GM19023 (cell line): ENCODE measurements at regions not wholly inside any gene's neighbourhood (a gene's known extent, or its start where the extent isn't known, plus 50 kb on each side); places are given as distances from the start of the nearest gene placed in this dataset.
"Not testable (repeated sequence)": the region's sequence is repeated elsewhere in the genome, so short reads cannot be mapped to it uniquely, and the experiment has no call there.

Experiments
- ATAC-seq: cut with Tn5 transposase; IDR thresholded peaks from one replicate; pipeline ENCODE4 v1.9.1; 2021; ENCODE audit warnings: mild to moderate bottlenecking, moderate library complexity; ENCODE audit not compliant: unreplicated experiment

DNA sequence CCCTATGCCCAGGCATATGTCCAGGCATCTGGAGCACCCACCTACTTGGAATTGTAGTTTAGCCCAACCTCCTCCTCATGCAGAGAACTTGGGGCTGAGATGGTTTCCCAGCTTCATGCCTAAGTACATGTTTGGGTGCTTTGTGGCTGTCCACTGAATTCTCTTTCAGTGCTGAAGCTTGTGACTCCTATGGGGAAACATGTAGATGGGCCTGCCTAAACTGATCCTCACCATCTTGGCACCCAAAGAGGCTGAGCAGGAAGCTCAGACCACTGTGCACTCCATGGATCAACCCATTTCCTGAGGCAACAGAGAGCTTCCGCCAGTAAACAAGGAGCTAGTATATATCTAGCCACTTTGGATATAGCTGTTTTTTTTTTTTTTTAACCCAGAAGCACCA is 2733.7 kb downstream of the PCDH7 start:
- no peak for ATAC-seq

DNA sequence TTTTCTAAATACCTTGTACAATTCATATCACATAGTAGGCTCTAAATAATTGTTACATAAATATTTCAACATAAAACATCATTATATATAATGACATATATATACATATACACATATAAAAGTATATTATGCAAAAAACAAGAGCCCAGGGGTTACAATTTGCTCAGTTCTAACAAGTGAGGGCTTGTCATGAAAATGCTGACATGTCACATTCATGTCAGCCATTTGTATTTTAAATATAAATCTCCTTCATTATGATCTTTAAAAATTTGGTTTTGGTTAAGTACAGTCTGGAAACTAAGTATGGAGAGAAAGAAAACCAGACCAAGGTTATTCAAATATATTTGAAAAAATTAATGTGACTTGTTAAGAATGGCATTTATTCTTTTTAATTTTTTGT is 2745.4 kb downstream of the PCDH7 start:
- no peak for ATAC-seq

DNA sequence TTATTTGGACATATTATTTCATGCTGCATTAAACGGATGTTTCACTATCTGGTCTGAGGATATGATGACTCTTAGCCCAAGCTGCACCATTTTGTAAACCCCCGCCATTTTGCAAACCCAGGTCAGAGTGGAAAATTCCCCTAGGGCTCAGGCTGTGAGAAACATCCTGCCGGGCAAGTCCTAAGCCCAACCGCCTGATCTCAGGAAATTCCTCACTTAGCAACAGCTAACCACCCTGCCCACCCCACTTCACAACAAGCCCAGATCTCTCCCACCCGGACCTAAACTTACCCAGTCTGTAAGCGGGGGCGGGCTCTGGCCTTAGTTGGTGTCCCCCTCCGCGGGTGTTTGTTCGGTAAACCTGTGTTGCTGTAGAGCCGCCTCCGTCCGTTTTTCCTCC is 2747.1 kb downstream of the PCDH7 start:
- ATAC-seq: no peak

DNA sequence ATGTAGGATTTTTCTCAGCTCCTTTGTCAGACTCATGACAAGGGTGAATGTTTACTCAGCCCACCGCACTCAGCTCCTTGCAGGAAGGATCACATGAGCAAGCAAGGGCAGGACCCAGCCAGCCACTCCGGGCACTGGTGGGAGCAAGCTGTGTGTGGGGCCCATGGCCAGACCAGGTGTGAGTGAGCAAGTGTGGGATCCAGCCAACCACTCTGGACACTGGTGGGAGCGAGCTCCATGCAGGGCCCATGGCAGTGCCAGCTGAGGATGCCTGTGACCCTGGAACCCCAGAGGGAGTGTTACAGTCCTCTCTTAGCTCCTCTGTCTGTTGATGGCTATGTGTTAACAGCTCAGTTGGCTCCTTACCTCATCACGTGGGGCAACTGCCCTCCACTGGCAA is 2750.6 kb downstream of the PCDH7 start:
- ATAC-seq: no peak

DNA sequence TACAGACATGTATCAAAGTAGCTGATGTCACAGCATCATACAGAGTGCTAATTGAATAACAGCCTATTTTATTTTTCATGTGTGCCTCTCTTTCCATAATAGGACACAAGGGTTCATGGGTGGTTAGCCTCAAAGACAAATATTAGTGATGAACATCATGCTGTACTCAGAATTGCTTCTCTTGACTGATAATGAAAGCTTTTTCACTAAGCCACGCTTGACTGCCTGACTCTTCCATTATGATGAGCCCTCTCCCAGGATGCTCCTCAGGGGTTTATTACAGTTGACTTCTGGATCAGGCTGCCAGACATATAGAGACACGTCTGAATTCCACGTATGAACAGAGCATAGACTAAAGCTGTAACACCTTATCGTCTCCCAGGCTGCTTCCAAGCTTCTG is 2757.5 kb downstream of the PCDH7 start:
- no peak for ATAC-seq

DNA sequence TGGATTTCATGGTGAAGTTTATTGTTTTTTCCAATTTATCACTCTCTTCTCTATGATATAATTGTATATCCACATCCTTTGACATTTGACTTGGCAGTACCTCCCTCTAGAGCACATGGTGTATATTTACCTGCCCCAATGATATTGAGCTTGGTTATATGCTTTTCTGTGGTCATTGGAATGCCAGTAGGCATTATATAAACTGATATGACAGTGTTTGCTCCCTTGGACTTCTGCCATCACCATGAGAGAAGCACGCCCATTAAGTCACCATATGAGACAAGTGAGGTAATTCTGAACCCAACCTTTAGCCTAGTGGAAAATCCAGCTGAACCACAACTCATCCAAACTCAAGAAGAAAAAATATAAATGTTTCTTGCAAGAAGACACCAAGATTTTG is 2761.5 kb downstream of the ARAP2 start:
- ATAC-seq: no peak

DNA sequence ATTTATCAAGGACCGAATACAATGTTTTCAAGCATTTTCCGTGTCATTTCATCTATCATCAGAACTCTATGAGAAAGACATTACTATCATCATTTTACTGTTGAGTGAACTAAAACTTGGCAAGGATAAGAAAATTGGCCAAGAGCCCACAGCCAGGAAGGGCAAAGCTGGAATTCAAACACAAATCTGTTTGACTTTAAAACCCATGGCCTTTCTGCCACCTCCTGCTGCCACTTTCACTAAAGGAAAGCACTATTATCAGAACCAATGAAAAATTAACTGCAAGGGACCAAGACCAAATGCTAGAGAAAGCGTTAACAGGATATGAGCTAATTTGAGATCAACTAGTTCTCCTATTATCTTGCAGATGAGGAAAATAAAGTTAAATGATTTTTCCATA is 2759.2 kb downstream of the ARAP2 start:
- ATAC-seq: no peak

DNA sequence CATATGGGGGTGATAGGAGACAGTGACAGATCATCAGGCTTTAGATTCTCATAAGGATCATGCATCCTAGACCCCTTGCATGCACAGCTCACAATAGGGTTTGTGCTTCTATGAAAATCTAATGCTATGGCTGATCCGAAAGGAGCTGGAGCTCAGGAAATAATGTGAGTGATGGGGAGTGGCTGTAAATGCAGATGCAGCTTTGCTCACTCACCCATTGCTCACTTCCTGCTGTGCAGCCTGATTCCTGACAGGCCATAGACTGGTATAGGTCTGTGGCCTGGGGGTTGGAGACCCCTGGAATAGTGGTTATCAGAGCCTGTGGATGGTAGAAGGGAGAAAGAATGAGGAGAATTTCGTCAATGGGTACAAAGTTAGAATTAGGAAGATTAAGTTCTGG is 2751.1 kb downstream of the ARAP2 start:
- no peak for ATAC-seq

DNA sequence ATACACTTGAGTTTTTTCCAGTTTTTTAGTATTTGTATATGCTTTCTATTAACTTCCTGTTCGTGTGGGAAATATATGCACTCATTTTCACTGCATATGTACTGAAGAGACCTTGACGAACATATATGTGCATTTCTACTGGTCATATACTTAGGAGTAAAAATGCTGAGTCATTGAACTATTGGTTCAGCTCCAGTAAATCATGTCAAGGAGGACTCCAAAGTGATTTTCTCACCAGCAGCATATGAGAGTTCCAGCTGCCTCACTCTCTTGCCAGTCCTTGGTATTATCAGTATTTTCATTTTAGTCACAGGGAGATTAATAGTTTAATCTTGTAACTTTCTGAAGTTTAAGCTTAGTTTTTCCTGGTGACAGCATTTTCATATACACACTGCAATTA is 2750.2 kb downstream of the ARAP2 start:
- ATAC-seq: no peak

DNA sequence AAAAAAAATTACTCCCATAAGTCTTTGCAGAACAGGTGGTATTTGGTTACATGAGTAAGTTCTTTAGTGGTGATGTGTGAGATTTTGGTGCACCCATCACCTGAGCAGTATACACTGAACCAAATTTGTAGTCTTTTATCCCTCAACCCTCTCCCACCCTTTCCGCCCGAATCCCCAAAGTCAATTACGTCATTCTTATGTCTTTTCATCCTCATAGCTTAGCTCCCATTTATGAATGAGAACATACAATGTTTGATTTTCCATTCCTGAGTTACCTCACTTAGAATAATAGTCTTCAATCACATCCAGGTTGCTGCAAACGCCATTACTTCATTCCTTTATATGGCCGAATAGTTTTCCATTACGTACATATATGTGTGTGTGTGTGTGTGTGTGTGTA is 2742.7 kb downstream of the ARAP2 start:
- not testable (repeated sequence) for ATAC-seq

DNA sequence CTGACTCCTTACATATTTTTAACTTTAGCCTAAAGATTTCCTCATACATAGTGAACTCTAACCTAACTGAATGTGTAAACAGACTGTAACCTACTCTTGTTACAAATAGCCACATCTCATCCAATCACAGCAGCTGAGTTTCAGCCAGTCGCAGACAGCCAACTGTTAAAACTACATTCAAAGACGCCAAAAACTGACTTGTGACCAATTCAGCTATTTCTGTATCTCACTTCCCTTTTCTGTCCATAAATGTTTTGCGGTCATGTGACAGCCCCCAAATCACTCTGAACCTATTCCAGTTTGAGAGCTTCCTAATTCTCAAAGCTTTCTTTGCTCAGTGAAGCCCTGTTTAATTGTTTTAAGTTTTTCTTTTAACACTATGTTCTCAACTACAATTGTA is 2731.9 kb downstream of the ARAP2 start:
- ATAC-seq: no peak

DNA sequence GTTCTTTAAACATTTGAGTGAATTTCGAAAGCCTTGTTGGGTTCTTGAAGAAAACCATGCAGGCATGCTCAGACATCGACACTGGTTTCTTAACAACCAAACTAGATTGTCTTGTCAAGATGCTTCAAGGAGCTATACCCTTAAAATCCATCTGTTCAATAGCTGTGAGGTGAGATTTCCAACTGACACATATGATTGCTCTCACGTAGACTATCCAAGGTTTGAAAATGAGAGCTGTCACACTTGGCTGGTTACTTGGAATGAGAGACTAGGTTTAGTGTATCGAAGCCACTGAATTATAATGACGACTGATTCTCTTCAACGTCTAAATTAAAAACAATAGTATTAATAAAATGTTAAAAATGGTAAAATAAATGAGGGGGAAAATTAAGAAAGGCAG is 2725.5 kb downstream of the ARAP2 start:
- ATAC-seq: no peak

DNA sequence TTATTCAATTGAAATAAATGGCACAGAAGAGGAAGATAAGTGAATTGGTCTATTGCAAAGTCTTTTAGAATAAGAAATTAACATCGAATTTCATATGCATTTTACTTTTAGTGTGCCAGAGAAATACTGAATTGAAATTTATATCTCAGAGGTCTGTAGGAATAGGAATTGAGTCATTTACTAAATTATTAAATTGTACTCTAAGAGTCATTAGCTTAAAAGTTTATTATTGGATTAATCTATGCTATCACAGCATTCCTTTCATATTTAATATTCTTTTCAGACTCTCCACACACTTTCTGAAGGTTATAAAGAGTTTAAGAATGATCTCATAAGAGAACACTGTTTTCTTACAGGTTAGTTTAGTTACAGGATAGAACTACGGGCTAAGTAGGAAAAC is 2711.5 kb downstream of the ARAP2 start:
- no peak for ATAC-seq

DNA sequence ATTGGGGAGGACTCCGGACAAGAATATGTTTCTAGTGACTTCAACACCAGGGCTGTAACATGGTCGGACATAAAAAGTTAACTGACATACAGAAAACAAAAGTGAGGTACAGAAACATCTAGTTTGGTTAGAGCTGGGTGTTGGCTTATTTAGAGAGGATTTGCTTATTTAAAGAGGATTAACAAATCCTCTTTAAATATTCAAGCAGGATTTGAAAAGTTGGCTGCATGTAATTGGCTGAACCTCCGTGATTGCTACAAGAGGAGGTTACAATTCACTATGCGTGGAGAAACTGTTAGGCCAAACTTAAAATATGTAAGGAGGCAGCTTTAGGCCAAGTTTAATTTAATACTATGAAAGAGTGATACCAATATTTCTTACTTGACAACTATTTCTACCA is 2707.4 kb downstream of the ARAP2 start:
- ATAC-seq: no peak

DNA sequence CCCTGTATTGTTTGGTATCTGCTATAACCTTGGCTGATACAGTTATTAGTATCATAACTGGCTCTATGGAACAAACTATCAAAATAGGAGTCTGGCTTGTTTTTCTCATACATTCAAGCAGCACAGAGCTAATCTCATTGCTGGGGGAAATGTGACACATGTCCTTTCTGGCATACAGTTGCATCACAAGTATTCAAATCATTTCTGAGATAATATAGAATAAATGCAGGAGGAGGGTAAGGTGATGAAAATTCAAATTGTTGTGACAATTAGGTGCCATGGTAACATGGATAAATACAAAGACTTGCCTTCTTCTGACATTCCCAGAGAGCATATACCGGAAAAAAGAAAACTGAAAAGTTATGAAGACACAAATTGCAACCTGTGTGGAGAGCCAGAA is 2706.8 kb downstream of the ARAP2 start:
- ATAC-seq: no peak

DNA sequence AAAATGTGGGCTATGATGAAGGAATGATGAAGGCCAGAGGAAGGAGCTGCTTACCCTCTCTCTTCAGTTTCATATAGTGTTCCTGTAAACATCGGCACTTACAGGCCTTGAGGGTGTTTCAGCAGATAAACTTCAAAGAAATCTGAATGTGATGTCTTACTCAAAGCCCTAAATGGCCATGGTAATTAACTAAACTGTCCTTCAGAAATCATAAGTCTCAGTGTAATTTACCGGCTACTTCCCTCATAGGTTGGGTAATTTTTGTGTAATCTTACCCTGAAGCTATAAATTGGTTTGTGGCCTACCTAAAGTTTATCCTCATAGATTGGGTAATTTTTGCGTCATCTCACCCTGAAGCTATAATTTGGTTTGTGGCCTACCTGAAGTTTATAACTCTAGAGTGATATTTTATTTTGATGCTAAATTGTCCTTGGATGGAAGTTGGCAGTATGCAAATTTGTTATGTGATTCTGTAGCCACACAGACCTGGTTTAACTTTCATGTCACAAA is 2700.3 kb downstream of the ARAP2 start:
- ATAC-seq: no peak

DNA sequence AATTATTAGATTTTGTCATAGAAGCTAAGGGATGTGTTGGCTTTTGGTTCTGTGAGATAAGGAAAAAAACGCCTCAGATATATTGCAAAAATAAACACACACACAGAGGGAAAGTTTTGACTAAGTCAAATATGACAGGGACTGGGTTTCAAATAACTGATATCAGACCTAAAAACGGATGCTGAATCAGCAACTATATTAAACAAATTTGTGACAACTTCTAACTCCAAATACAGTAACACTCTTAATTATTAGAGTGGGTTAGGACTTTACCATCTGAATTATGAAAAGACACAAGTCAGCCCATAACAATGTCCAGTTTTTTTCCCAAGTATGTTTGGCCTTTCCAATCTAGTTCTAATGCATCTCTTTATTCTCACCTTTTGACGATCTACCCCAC is 2693.1 kb downstream of the ARAP2 start:
- ATAC-seq: no peak

DNA sequence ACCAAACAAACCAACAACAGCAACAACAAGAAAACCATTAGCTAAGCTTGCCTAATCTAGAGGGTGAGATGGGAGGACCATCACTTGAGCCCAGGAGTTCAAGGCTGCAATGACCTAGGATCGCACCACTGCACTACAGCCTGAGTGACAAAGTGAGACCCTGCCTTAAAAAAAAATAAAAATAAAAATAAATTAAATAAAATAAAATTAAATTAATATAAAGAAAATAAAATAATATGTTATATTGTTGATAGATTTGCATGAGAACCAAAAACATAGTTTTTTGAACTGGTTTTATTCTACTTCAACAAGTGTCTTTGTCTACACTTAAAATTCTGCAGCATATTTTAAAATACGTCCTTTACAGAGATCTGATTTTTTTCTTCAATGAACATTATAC is 2683.1 kb downstream of the ARAP2 start:
- ATAC-seq: no peak

DNA sequence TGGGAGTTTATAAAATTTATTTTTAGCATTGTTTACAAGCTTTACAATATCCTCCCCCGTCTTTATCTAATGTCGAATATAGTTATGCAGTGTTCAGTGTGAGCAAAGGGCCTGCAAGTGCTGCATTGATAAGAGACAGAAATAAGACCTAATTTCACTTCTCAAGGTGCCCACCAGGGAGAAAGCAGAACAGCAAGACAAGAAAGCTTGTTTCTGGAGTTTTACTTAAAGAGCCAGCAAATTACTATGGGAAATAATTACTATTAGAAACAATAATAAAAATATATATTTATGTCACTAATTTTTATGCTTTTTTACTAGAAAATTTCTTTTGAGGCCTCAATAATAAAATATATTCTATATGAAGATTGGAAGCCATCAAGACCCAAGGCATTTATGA is 2677.7 kb downstream of the ARAP2 start:
- ATAC-seq: no peak

DNA sequence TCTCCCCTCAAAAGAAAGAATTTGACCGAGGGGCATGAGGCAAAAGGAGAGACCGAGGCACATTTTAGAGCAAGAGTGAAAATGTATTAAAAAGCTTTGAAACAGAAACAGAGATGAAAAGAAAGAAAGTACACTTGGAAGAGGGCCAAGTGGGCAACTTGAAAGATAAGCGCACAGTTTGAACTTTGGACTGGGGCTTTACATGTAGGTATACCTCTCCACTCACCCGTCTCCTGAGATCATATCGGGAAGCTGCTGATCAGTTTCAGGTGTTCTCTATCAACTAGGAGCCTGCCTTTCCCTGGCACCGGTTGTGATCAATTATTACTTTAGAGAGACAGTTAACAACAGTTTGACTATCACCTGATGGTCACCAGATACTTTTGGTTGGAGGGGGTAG is 2666.5 kb downstream of the ARAP2 start:
- ATAC-seq: no peak

DNA sequence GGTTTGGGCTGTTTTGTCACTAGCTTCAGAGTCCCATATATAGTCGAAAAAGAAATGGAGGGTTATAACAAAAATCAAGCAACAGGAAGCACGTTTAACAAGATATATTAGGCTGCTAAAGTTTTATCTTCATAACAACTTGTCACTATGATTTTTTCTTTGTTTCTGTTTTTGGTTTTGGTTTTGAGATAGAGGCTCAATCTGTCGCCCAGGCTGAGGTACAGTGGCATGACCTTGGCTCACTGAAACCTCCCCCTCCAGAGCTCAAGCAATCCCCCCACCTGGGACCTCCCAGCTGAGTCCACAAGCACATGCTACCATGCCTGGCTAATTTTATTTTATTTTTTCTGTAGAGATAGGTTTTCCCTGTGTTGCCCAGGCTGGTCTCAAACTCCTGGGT is 2664.4 kb downstream of the ARAP2 start:
- no peak for ATAC-seq

DNA sequence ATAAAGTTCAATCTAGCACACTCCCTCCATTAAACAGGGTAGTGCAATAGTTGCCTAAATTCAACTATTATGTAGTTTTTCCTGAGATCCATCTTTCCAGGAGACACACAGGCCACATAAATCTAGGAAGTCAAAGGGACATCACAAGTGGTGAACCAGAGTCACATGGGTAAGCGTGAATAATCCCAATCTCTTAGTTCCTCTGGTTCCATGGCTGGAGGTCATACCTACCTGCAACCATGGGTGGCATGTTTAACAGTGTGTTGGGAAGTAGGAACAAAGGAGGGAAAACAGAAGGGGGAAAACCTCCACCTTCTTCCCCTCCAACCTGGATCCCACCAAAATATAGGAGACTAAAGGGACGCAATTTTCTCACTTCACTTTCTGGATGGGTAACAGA is 2651.6 kb downstream of the ARAP2 start:
- ATAC-seq: no peak

DNA sequence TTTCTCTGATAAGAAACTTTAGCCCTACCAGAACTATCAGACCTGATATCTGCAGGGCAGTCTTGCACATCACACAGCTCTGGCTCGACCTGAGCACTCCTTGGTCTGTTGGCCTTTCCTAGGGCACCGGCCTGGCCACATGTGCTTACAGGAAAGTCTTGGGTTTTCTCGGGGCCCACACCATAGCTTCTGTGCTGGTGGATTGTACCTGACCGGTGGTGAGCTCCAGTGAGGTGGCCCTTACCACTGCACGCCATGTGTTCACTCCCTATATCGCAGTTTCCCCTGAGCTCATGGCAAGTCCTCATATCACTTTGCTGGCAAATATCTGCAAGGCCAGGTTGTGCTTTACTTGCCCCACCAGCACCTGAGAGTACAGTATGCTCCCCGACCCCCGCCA is 2637.4 kb downstream of the ARAP2 start:
- ATAC-seq: no peak

DNA sequence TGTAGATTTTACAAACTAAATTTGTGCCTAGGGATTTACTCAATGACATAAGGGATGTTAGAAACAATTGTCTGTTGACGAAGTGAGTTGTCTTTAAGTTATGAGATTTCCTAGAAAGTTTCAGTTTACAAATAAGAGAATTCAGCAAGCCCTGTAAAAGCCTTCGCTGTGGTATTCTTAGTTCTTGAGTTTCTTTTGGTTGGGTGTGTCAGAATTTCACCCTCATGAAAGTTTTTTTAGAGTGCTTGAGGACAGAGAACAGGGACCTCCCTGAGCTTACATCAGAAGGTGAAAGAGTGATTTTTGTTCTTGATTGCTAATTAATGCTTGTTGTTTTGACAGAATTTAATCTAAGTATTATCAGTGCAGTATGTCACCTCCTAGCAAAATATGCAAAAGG is 2628.2 kb downstream of the ARAP2 start:
- ATAC-seq: no peak
